Neural progenitor cell (in vitro differentiated cells): ENCODE measurements at regions not wholly inside any gene's neighbourhood (a gene's known extent, or its start where the extent isn't known, plus 50 kb on each side); places are given as distances from the start of the nearest gene placed in this dataset.

Source experiments
- DNase-seq: peaks from one replicate; pipeline ENCODE4 v3.0.0-alpha.2; 2016; ENCODE audit warnings: low spot score
- H2AFZ ChIP-seq: fragments of 200-600 bp; sonication (generic); replicated peaks from 2 replicates; pipeline ENCODE4 v1.6.1; 2016; ENCODE audit warnings: antibody characterized with exemption
- H3F3A ChIP-seq: fragments of 200-600 bp; sonication (generic); 2 replicates; pipeline ENCODE4 v1.6.1; 2016; ENCODE audit warnings: antibody characterized with exemption, low read depth
- H3K27ac ChIP-seq: fragments of 200-600 bp; sonication (generic); 2 replicates; pipeline ENCODE4 v1.5.1; 2016; ENCODE audit warnings: mild to moderate bottlenecking
- H3K27me3 ChIP-seq: fragments of 200-600 bp; sonication (generic); 2 replicates; pipeline ENCODE4 v1.6.1; 2016; ENCODE audit warnings: mild to moderate bottlenecking, moderate library complexity
- H3K36me3 ChIP-seq: fragments of 200-600 bp; sonication (generic); 2 replicates; pipeline ENCODE4 v1.5.1; 2016
- H3K4me1 ChIP-seq: fragments of 200-600 bp; sonication (generic); 2 replicates; pipeline ENCODE4 v1.6.1; 2016; ENCODE audit warnings: mixed run types
- H3K4me2 ChIP-seq: fragments of 200-600 bp; sonication (generic); 2 replicates; pipeline ENCODE4 v1.6.1; 2016
- H3K4me3 ChIP-seq: fragments of 200-600 bp; sonication (generic); 2 replicates; pipeline ENCODE4 v1.5.1; 2016
- H3K79me2 ChIP-seq: fragments of 200-600 bp; sonication (generic); 2 replicates; pipeline ENCODE4 v1.6.1; 2016; ENCODE audit warnings: low read depth
- H3K9ac ChIP-seq: fragments of 200-600 bp; sonication (generic); 2 replicates; pipeline ENCODE4 v1.6.1; 2016
- H3K9me3 ChIP-seq: fragments of 200-600 bp; sonication (generic); 2 replicates; pipeline ENCODE4 v1.5.1; 2016; ENCODE audit warnings: low read depth
- H4K20me1 ChIP-seq: fragments of 200-600 bp; sonication (generic); 2 replicates; pipeline ENCODE4 v1.6.1; 2016; ENCODE audit warnings: low read depth
- H3K27ac Mint-ChIP-seq: 3 replicates; pipeline ENCODE4 v1.8.0; 2021; ENCODE audit warnings: mixed read lengths
- H3K27me3 Mint-ChIP-seq: 2 replicates; pipeline ENCODE4 v1.8.0; 2022; ENCODE audit warnings: low read depth, mild to moderate bottlenecking, inconsistent platforms, moderate library complexity, mixed read lengths; ENCODE audit not compliant: insufficient read depth
- H3K36me3 Mint-ChIP-seq: 3 replicates; pipeline ENCODE4 v1.8.0; 2021; ENCODE audit warnings: mixed read lengths
- H3K4me1 Mint-ChIP-seq: 3 replicates; pipeline ENCODE4 v1.8.0; 2021; ENCODE audit warnings: mixed read lengths
- H3K4me3 Mint-ChIP-seq: 3 replicates; pipeline ENCODE4 v1.8.0; 2021; ENCODE audit warnings: mild to moderate bottlenecking, moderate library complexity, mixed read lengths
- H3K9me3 Mint-ChIP-seq: 3 replicates; pipeline ENCODE4 v1.8.0; 2020; ENCODE audit warnings: mixed read lengths
- CTCF ChIP-seq: fragments of 200-600 bp; sonication (generic); IDR thresholded peaks from 2 replicates; pipeline ENCODE4 v1.5.1; 2017; ENCODE audit warnings: antibody characterized with exemption, mild to moderate bottlenecking
- EZH2 ChIP-seq: fragments of 200-600 bp; sonication (generic); IDR thresholded peaks from 2 replicates; pipeline ENCODE4 v1.6.1; 2017; ENCODE audit warnings: antibody characterized with exemption, mild to moderate bottlenecking, moderate library complexity
- EZH2phosphoT487 ChIP-seq: fragments of 200-600 bp; sonication (generic); IDR thresholded peaks from 2 replicates; pipeline ENCODE4 v1.6.1; 2017; ENCODE audit warnings: antibody characterized with exemption

GRCh38 chr4:38503689-38504395, 160.2 kb upstream of the KLF3 start:
- Mint-ChIP-seq H3K4me3 (no peak overlapping the region), H3K9me3 (no peaks in the 10 kb centered on the region), H3K36me3 (no peaks in the 10 kb centered on the region), H3K4me1 (no peaks in the 10 kb centered on the region), H3K27me3 (peaks cover 3% of the 10 kb centered on the region), H3K27ac (no peak overlapping the region)
- H3K36me3 ChIP-seq = no peaks in the 10 kb centered on the region
- no peaks in the 10 kb centered on the region for H3K9me3 ChIP-seq
- H3K79me2 ChIP-seq = no peaks in the 10 kb centered on the region
- no peaks in the 10 kb centered on the region for H3K27me3 ChIP-seq
- H3K4me1 ChIP-seq = no peaks in the 10 kb centered on the region
- H2AFZ ChIP-seq = no peak overlapping the region
- H3K9ac ChIP-seq = no peak overlapping the region
- H3K4me3 ChIP-seq = no peak overlapping the region
- no peak for DNase-seq
- no peaks in the 10 kb centered on the region for H4K20me1 ChIP-seq
- no peak overlapping the region for H3K4me2 ChIP-seq
- TF ChIP-seq CTCF (no peak), EZH2 (no peak), EZH2phosphoT487 (no peak)
- no peak overlapping the region for H3K27ac ChIP-seq
- H3F3A ChIP-seq = no peaks in the 10 kb centered on the region

GRCh38 chr4:38504396-38504715, 159.6 kb upstream of the KLF3 start:
- Histone ChIP-seq H3K27ac (no peak overlapping the region), H3K9me3 (no peaks in the 10 kb centered on the region), H3F3A (no peaks in the 10 kb centered on the region), H4K20me1 (no peaks in the 10 kb centered on the region), H3K79me2 (no peaks in the 10 kb centered on the region), H3K4me1 (no peaks in the 10 kb centered on the region), H3K4me3 (no peak overlapping the region), H3K36me3 (no peaks in the 10 kb centered on the region), H3K27me3 (no peaks in the 10 kb centered on the region), H3K4me2 (no peak overlapping the region), H2AFZ (no peak overlapping the region), H3K9ac (no peak overlapping the region)
- H3K4me1 Mint-ChIP-seq = no peaks in the 10 kb centered on the region
- H3K27me3 Mint-ChIP-seq = peaks cover 3% of the 10 kb centered on the region
- H3K27ac Mint-ChIP-seq = no peak overlapping the region
- no peaks in the 10 kb centered on the region for H3K36me3 Mint-ChIP-seq
- no peak overlapping the region for H3K4me3 Mint-ChIP-seq
- no peak for TF ChIP-seq EZH2
- no peak for TF ChIP-seq EZH2phosphoT487
- no peak for TF ChIP-seq CTCF
- H3K9me3 Mint-ChIP-seq = peaks cover 2% of the 10 kb centered on the region
- DNase-seq = no peak

GRCh38 chr4:38509551-38509950, 154.4 kb upstream of the KLF3 start:
- DNase-seq = no peak
- Histone ChIP-seq H3K4me3 (no peak overlapping the region), H3K27me3 (no peaks in the 10 kb centered on the region), H3F3A (no peaks in the 10 kb centered on the region), H4K20me1 (no peaks in the 10 kb centered on the region), H3K27ac (no peak overlapping the region), H3K9ac (no peak overlapping the region), H2AFZ (no peak overlapping the region), H3K4me2 (no peak overlapping the region), H3K79me2 (no peaks in the 10 kb centered on the region), H3K4me1 (peaks cover 7% of the 10 kb centered on the region), H3K36me3 (no peaks in the 10 kb centered on the region), H3K9me3 (no peaks in the 10 kb centered on the region)
- Mint-ChIP-seq H3K27ac (no peak overlapping the region), H3K36me3 (no peaks in the 10 kb centered on the region), H3K4me1 (peaks cover 13% of the 10 kb centered on the region), H3K27me3 (peaks cover 6% of the 10 kb centered on the region), H3K4me3 (no peak overlapping the region), H3K9me3 (peaks cover 5% of the 10 kb centered on the region)
- no peak for TF ChIP-seq EZH2phosphoT487
- no peak for TF ChIP-seq CTCF
- no peak for TF ChIP-seq EZH2
